Iris pigment epithelial cell (primary cell): ENCODE measurements at regions not wholly inside any gene's neighbourhood (a gene's known extent, or its start where the extent isn't known, plus 50 kb on each side); places are given as distances from the start of the nearest gene placed in this dataset.

Experiments used
- DNase-seq: peaks from one replicate; pipeline ENCODE4 v3.0.0-alpha.2; 2011; ENCODE audit warnings: low read depth

DNA sequence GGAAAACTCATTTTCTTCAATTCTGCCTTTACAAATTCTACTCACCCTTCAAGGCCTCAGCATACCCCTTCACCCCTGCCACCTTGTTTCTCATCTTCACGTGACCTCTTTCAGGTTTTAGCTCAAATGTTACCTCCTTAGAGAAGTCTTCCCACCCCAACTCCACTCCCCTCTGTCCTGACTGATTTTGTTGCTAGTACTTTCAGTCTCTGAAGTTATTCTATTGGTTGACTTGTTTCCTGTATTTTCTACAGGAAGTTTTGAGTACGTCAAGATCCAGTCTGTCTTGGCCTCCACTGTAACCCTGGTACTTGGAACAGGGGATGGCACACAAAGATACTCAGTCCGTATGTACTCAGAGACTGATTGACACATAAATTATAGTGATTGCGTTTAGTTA is 296.1 kb downstream of the DHX35 start:
- no peak for DNase-seq

DNA sequence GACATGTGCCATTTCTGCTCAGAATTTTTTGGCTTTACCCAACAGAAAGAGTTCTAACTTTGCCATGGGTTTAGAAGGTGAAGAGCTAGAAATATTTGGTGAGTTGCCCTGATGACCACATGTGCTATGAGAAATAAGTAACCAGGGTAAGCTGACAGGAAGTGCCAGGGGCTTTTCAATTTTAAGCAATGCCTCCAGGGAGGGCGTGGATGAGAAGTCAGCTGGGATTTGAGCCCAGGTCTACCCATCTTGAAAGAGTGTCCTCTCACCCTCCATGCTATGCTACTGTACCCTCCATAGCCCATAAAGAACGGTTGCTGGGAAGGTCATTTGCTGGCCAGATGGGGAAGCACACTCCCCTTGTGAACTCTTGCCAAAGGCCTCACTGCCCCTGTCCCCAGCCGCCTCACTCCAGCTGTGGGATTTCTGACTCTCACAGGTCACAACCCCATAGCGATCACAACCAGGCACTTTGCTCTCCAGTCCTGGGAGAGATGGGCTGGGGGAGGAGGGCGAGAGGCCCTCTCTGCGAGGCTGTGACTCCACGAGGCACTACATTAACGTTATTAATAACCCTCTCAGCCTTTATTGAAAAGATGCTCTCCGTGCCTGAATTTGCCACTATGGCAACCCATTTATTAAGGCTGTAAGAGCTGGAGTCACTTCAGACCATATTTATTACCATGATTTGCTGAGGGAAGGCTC is 291.1 kb downstream of the DHX35 start:
- no peak for DNase-seq

DNA sequence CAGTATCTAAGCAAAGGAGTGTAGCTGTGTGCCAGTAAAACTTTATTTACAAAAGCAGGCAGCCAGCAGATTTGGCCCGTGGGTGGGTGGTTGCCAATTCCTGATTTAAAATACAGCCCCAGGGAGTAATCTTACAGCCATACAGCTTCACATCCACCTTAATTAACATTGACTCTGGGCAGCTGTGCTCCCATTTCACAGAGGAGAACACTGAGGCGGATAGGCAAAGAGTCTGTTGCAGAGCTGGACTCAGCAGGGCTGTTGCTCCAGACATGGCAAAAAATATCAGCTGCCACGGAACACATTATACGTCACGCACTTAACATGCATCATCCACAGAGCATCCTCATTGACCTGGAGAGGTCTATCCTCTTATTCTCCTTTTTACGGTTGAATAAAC is 289.9 kb downstream of the DHX35 start:
- no peak for DNase-seq

DNA sequence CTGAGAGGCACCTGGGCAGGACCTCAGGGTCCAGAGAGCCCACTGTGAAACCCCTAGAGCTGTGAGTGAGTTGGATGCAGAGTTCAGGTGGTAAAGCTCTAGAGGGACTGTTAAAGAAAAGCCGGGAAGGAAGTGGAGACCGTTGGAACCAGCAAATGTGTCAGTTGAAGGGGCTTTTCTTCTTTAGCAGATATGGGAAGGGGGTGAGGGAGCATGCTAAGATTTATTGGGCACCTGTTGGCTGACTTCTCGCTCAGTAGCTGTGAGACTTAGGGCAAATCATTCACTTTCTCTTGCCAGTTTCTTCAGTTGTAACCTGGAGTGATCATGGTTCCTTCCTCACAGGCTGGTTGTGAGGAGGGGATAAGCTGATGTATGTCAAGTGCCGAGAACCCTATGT is 287.7 kb downstream of the DHX35 start:
- no peak for DNase-seq

DNA sequence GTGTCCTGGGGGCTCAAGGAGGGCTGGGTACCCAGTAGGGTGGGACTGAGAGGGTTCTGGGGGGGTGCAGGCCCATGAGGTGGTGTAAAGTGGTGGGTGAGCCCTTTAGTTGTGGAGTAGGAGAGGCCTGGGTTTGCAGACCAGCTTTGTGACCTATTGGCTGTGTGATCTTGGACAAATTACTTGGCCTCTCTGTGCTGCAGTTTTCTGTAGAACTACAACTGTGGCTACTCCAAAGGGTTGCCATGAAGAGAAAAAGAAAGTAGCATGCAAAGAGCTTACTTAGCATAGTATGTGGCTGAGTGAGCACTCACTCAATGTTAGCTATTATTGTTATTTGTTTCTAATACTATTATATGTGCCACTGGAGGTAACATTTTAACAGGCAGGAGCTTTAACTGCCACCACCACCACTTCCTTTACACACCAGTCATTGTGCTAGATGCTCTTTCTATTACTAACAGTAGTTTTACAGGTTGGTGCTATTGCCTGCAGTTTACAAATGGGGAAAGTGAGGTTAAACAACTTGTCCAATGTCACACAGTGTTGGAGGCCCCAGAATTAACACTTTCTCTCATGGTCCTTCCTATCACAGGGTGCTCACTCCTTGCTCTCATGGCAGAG is 286.8 kb downstream of the DHX35 start:
- DNase-seq = no peak

DNA sequence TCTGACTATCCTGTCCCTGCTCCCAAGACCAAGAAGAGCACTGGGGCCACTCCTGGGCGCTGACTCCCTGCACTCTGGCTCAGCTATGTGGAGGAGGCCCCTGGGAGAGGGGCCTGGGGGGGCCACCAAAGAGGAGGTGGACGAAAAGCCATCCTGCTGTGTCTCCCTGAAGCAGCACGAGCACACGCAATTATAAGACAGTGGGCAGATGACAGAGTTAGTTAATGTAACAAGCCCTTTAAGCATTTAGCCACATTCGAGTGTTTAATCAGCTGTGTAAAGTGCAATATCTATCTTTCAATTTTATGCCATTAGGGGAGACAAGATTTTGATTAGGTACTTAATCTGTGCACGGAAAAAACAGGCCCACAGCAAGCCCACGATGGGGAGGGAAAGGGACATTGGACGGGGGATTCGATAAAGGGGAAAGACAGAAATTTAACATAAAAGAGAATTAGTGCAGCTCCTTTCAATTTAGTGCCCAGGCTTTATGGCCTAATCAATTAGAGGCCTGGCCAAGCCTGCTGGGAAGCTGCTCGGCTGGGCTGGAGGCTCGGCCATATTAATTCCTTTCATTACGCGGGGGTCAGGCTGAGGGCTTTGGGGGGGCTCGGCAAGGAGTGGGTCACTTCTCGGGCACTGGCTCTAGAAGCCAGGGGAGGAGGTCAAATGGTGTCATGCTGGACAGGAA is 286.2 kb downstream of the DHX35 start:
- DNase-seq = no peak

DNA sequence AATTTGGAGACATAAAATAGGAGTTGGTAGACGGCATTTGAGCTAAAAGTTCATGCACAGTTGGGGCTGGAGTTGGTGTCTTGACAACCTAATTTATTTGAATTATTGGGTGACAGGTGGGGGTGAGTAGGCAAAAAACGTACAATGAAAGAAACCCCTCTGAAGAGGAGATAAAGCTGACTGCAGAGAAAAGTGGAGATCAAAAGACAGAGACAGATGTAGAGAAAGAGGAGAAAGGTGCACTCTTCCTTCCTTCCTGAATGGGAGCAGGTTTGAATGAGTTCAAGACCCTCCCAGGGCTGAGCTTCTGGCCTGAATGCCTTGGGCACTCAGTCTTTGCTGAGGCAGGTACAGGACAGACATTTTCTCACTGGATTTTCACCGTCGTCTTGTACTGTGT is 284.3 kb downstream of the DHX35 start:
- no peak for DNase-seq

DNA sequence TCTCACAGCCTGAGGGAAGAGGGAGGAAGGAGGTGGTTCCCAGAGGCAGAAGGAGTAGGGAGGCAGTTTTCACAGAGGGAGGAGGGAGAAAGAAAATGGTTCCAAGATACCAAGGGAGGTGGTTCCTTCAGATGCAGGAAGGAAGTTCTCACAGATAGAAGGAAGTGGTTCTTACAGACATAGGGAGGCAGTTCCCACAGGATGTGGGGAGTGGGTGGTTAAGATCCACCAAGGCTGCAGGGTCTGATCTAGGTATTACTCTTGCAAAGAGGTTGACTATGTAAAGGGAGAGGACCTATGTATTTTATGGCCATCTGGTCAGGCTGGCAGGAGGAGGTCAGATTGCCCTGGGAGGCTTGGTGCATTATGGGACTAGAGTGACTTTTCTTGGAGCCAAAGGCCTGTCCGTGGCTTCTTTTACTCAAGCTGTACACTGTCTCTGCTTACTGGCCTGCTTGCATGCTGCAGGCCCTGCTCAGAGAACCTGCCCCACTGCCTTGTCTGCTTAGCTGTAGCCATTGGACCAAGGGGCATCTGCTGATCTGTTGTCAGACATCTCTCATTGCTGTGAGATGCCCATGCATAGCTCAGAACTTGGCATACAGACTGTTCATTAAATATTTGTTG is 283.7 kb downstream of the DHX35 start:
- no peak for DNase-seq

DNA sequence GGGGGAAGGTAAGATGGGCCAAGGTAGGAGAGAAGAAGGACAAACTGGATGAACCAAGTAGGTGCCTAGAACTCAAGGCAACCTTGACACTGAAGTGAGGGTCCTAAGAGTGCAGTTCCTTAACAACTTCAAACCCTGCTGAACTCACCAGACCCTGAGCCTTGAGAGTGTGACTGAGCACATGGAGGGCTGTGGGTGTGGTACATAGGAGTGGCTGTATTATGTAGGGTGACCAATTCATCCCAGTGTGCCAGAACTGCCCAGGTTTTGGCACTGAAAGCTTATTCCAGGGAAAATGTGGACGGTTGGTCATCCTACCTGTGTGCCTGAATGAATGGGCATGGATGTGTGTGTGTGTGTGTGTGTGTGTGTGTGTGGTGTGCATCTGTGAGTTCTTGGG is 281.8 kb downstream of the DHX35 start:
- no peak for DNase-seq

DNA sequence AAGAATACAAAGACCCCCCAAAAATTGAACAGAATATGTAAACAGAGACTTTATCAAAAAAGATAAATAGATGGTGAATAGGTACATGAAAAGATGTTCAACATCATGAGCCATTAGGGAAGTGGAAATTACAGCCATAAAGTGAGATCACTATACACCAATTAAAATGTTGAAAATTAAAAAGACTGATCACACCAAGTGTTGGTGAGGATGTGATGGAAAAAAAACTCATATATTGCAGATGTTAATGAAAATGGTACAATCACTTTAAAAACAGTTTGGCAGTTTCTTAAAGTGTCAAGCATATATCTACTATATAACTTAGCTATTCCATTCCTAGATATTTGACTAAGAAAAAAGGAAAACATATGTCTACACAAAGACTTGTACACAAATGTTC is 280.5 kb downstream of the DHX35 start:
- no peak for DNase-seq

DNA sequence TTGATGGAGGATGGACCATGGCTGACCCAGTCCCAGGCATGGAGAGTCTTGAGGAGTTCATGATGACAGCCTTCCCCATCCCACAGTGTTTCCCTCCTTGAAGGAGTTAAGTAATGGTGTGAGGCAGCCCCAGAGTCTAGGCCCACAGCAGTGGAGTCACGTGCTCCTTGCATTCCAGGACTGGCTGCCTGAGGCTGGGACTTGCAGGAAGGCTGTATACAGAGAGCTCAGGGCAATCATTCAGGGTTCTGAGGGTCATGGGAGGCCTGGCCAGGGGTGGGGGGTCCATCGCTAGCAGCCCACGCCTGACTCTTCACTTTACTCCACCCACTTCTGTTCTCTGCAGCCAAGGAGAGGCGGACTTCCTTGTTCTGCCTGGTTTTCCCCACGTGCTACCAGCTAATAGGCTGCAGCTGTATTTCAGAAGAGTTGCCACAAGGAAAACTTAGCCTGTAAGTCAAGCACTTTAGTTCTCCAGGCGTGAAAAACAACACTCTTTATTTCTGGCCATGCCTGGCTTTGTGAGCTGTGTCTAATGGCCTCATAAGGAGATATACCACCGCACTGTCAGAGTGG is 272.5 kb downstream of the DHX35 start:
- no peak for DNase-seq

DNA sequence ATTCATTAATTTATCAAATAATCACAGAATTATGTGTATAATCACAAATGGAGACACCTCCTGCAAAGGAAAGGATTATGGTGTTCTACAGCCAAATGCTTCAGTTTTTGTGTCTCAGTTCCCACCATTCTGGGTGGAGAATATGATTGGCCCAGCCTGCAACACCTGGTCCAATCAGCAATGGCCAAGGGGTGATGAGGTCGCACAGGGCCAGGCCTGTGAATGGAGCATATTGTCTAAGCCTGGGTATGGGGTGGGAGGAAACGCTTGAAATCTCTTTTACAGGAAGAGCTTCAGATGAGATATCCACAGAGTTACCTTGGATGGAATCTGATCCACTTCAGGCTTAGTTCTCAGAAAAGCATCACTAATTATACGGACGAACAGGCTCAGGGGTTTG is 271.6 kb downstream of the DHX35 start:
- no peak for DNase-seq

DNA sequence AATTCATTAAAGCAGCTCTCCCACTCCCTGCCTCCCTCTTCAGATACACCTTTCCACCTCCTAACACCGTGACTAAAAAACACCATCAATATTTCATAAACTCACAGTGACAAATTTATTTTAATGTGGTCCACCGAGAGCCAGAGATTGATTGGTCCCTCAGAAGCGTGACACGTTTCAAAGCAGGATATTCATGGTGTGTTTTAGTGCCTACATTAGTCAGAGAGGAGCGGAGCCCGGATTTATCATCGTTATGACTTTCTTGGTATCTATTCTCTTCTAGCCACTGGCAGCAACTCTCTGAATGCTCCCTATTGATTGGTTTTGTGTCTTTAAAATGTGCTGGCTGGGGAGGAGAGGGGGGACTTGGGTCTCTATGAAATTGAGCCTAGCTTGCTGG is 265.3 kb downstream of the DHX35 start:
- DNase-seq = no peak

DNA sequence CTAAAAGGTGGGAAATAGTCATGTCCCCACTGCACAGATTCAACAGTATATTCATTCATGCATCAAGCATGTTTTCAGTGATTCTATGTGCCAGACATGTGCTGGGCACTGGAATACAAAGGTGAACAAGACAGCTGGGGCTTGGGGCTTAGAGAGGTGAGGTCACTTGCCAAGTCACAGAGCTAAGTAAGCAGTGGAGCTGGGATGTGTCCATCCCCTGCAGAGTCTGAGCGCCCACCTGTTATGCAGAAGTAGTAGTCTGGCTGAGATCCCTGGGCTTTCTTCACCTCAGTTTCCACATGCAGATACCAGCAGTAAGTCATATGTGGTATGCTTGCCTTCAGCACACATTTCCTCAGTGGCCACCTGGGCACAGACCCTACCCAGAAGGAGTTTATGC is 263.8 kb downstream of the DHX35 start:
- DNase-seq = no peak

DNA sequence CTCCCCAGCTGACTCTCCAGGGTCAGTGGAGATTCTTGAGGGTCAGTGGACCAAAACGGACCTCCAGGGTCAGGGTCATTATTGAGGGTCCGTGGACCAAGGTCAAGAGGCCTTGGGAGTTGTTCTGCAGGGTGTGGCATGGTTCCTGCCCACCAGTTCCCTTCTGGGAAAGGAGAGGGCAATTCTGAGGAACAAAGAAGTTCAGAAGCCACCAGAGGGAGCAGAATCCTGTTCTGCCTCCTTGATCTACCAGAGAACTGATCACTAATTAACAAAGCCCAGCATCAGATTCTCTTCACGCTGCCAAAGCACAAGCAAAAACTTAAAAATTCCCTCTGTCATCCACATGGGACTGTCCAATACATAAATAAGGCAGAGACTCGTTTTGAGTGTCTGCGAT is 263.4 kb downstream of the DHX35 start:
- no peak for DNase-seq

DNA sequence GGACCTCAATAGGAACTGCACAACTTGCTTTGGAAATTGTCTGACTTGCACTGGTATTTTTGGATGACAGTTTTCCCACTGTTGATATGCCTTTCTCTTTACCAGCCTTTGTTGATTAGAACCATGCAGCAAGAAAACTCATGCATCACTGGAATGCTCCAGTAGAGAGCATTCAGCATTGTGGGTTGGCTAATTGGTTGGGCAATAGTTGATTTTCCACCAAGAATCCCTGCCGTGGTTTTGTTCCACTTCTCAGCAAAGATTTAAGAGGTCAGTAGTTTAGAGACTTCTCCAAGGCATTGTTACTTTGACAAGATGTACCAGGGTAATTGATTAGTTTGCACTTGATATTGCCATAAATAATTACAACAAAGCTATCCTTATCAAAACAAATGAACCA is 260.0 kb downstream of the DHX35 start:
- DNase-seq = no peak

DNA sequence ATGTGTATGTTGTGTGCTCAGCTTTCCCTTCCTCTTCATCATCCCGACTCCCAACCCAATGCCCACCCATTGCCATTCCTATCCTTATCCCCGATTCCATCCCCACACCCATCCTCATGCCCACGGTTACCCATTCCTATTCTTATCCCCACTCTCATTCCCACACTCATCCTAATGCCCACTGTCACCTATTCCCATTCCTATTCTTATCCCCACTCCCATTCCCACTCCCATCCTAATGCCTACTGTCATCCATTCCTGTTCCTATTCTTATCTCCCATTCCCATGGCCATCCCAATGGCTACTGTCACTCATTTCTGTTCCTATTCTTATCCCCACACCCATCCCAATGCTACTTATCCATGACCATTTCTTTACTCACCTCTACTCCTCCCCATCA is 254.1 kb downstream of the DHX35 start:
- DNase-seq = no peak

DNA sequence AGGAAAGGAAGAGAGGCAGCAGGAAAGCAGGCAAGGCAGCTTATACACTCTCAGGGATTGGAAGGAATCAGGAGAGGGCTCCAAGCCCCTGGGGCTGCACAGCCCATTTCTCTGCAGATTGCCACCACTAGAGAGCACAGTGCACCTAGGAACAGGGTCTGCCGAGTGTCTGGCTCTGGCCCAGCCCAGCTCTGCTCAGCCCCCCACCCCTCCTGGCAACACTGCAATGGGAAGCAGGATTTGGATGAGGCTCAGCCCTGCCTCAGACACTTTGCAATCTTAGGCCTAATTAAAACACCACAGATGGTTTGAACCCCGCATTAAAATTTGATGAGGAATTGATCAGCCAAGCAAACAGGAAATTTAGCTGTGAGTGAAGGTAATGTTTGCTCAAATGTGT is 252.7 kb downstream of the DHX35 start:
- no peak for DNase-seq

DNA sequence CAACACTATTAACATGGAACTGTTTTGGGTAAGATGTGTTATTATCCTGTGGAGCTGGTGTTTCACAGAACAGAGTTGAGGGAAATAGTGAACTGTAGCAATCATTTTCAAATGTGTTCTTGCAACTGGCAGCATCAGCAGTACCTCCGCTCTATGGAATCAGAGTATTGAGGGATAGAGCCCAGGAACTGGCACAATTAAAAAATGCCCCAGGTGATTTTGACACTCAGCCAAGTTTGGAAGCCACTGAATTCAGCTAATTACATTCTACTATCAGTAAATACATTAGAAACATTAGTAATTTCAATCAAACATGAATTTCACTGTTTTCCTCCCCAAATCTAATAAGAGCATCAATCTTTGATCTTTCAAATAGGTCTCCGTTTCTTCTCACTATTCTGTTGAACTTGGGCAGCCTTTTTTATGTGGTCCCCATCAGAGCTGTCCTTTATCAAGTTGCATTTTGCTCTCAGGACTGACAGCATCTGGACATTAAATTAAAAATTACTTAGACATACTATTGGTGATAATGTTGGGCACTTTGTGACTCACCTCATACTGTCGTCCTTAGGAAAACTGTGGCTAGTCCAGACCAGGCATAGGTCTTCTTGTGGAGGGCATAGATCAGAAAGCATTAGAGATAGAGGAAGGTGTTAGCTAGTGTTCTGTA is 251.5 kb downstream of the DHX35 start:
- DNase-seq = no peak

DNA sequence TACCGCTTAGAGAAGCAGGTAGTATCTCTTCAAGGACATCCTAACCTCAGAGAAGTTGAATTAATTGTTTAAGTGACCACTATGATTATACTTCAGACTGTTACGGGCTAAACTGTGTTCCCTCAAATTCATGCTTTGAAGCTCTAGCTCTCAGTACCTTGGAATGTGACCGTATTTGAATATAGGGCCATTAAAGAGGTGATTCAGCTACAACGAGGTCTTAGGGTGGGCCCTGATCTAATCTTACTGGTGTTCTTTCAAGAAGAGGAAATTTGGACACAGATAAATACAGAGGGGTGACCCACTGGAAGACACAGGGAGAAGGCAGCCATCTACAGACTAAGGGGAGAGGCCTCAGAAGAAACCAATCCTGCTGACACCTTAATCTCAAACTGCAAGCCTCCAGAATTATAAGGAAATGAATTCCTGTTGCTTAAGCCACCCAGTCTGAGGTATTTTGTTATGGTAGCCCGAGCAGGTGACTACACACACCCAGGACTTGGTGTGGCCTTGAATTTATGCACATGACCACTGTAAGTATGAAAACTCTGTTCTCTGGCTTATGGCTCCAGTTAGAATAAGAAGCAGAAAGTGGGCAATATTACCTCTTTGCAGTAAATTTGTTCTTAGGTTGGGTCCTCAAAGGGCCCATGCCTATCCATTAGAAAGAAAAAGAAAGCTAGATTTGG is 249.1 kb downstream of the DHX35 start:
- no peak for DNase-seq

DNA sequence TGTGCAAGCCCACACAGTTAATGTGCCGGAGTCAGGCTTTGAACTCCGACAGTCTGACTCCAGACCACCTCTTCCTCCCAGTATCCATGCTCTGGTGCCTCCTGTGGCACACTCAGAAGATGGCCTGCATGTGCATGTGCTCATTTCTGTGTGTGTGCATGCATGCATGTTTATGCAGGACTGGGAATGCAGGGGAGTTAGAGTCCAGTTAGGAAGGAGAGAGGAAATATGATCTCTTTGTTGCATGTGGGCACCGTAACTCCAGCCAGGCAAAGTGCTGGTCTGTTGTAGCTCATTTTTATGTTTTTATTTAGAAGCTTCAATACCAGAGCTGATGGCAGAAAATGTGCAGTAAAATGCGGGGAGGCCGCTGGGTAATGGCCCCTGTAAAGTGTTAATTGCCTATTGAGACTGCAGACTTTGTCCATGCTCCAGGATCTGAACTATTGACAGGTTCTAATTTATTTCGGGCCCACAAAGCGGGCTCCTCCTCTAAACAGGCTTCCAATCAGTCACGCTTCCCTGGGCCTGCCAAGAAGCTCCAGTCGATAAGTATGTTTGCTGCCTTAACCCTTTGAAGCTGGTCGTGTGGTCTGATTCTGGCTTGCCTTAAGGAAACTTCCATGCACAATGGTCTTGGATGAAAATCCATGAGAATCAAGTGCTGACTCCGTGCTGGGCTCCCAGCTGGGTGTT is 248.3 kb downstream of the DHX35 start:
- DNase-seq = no peak
